Skeletal muscle cell (primary cell): ENCODE measurements at regions not wholly inside any gene's neighbourhood (a gene's known extent, or its start where the extent isn't known, plus 50 kb on each side); places are given as distances from the start of the nearest gene placed in this dataset.
"Not testable (repeated sequence)": the region's sequence is repeated elsewhere in the genome, so short reads cannot be mapped to it uniquely, and the experiment has no call there.

ENCODE experiments used
- DNase-seq: peaks from one replicate; pipeline ENCODE4 v3.0.0-alpha.2; 2010; ENCODE audit warnings: low read depth
- H3K4me3 ChIP-seq: 2 replicates; pipeline ENCODE4 v1.5.1; 2011; ENCODE audit warnings: low read depth, mild to moderate bottlenecking, control low read depth, low read length, moderate library complexity

DNA sequence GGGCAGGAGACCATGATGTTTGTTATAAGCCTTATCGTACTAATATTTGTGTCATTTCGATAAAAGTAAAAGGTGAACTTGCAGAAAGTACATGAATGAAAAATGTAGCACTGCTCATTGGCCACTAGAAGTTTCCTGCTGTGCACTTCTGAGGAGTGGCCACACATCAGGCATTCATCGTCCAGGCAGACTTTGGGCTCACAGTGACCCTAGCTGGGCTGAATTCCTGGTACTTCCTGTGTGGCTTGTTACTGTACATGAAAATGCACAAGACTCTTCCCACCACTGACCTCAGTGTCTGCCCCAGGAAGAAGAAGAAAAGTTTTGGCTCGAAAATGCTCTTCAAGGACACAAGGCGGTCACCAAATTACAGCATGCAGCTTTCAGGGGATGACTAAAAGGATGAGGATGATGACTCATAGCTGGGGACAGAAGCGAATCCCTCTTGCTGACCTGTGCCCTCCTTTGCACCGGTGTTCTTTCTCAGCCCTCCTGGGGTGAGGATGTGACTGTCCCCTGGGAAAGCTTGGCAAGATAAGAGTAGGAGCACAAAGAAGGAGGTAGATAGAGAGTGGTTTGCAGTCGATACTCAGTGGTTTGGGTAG, 252.4 kb upstream of the KAZN start:
- DNase-seq = no peak
- H3K4me3 ChIP-seq = no peak overlapping the region

DNA sequence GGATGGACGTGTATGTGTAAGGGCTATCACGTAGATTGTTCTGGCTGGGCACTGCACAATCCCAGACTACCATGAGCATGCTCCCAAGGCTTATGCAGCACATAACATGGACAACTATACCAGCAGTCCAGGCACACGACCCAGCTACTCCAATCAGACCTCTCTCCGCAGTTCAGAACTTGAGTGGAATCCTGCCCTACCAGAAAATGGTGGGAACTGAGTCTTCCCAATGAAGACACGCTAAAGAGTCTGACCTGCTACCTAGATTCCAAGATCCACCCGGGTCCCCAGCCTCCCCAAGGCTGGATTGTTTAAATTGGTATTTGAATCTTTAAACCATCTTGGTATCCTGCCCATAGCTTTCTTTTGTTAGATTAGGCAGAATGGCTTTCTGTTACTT, 251.3 kb upstream of the KAZN start:
- H3K4me3 ChIP-seq = no peak overlapping the region
- no peak for DNase-seq

- no peak for DNase-seq
Measured at GRCh38 chr1:14347776-14348175, 250.7 kb upstream of the KAZN start.

GRCh38 chr1:14350197-14350596, 248.3 kb upstream of the KAZN start:
- no peak overlapping the region for H3K4me3 ChIP-seq
- no peak for DNase-seq

More at GRCh38 chr1:14347776-14348175, 250.7 kb upstream of the KAZN start:
- no peak overlapping the region for H3K4me3 ChIP-seq

DNA sequence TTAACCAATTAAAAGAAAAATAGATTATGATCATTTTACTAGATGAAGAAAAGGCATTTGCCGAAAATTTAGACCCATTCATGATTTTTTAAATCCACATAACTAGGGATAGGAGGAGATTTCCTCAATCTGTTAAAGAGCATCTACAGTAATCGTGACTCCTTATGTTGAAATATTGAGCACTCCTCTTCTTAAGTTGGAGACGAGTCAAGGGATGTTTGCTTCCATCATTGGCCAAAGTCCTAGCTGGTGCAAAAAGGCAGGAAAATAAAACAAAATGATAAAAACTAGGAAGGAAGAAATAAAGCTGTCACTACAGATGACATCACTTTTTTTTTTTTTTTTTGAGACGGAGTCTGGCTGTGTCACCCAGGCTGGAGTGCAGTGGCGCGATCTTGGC, 245.6 kb upstream of the KAZN start:
- DNase-seq = no peak

DNA sequence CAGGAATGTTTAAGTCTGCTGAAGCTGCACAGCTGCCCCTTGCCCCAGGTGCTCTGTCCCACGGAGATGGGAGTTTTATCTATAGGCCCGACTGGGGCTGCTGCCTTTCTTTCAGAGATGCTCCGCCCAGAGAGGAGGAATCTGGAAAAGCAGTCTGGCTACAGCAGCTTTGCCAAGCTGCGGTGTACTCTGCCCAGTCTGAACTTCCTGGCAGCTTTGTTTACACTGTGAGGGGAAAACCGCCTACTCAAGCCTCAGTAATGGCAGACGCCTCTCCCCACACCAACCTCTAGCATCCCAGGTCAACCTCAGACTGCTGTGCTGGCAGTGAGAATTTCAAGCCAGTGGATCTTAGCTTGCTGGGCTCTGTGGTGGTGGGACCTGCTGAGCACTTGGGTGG, 237.5 kb upstream of the KAZN start:
- H3K4me3 ChIP-seq, DNase-seq: not testable (repeated sequence)

More for the DNA sequence above, 245.6 kb upstream of the KAZN start:
- H3K4me3 ChIP-seq = no peak overlapping the region

DNA sequence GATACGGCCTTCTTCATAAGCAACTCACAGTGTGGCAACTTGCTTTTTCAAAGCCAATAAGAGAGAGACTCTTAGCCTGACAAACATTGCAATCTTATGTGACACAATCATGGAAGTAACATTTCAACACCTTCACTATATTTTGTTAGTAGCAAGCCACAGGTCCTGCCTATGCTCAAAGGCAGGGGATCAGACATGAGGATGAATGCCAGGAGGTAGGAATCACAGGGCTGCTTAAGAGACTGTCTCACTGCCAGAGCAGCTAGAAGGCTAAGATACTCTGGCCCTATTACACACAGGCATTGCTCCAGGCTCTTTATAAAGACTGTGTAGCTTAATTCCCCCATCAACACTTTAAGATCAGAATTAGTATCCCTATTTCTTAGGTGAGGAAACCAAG, 236.2 kb upstream of the KAZN start:
- DNase-seq = no peak

DNA sequence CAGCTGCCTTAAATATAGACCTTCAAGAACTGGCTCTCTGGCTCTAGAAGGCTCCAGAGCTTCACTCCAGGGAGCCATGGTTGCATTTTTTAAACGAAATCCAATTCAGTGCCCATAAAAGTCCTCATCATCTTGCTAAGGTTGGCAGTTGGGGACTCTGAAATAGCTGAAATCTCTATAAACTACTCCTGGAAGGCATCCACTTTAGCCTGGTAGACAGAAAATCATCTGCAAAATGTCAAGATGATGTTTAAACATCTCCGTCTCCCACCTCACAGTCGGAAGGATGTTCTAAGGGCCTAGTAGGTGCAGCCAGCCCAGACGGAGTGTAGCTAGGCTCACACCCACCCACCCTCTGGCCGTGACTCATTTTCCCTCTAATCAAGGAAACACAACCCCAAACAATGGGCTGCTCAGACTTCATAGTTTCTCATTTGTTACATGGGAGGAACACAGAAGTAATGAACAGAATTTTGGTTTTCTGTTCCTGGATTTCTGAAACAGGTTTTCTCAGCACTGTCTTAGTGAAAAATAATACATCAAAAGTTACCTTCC, 235.4 kb upstream of the KAZN start:
- no peak for DNase-seq
- no peak overlapping the region for H3K4me3 ChIP-seq

More for the DNA sequence above, 236.2 kb upstream of the KAZN start:
- H3K4me3 ChIP-seq = no peak overlapping the region

DNA sequence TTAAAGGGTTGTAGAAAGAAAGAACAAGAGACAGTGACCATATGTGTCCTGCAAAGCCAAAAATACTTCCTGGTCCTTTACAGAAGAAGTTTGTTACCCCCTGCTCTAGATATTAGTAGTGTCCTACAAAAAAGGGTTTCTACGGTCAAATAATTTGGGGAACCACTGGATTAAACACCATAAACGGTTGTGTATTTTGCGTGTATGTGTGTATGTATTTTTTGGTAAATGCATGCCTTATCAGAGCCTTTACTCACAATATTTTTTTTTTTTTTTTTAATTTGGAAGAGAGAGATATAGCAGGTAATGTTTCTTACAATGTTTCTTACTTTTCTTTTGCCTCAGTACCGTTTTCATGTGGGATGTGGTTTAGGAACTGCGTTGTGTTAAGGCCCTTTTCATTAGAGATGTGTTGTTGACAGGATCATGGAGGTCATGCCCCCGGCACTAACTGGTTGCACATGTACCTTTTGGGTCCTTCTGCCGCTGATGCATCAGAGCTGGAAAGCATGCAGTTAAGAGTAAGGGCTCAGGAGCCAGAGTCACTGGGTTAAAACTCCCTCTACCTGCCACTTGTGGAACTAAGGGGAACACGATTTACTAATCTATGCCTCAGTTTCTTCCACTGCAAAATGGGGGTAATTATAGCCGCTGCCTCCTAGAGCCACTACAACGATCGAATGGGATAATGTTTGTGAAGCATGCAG, 234.6 kb upstream of the KAZN start:
- no peak for DNase-seq
- H3K4me3 ChIP-seq = no peak overlapping the region

GRCh38 chr1:14365301-14365988, 233.0 kb upstream of the KAZN start:
- DNase-seq = no peak
- no peak overlapping the region for H3K4me3 ChIP-seq

DNA sequence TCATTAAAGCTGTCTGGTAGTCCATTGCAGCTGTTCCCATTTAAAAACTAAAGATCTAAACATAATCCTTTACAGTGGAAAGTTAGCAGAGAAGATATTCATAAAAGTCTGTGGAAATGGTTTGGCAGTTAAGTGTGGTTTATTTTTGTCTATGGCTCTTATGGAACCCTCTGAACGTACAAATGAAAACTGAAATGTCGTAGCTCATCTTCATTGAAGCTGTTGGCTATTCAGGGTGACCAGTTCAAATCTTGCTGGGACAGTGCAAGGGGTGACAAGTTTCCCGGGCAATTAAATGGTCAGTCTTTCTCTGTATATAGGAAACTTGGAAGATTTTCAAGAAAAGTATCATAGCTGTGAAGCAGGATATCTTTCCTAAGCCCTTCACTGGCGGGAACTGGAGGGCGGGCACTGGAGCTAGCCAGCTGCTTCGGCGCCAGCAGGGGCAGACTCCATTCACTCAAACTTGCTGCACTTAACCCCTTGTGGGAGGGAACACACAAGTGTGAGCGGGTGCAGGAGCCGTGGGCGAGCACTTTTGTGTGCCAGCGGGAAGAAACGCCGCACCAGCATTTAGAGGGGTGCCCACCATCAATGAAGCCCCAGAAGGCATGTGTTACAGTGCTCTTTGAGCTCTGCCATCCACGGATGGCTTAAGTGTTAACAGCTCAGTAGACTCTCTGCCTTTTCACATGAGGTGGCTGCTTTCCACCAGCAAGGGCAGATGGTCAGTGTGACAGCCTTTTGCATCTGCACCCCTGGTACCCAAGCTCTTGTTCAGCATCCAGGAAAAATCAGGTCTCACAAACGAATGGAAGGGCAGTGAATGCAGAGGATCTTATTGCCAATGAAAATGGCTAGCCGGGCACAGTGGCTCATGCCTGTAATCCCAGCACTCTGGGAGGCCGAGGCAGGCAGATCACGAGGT, 232.1 kb upstream of the KAZN start:
- no peak for DNase-seq
- no peak overlapping the region for H3K4me3 ChIP-seq

- H3K4me3 ChIP-seq = no peak overlapping the region
- no peak for DNase-seq
Measured at GRCh38 chr1:14367451-14367850, 231.0 kb upstream of the KAZN start.

GRCh38 chr1:14369526-14370213, 228.8 kb upstream of the KAZN start:
- no peak overlapping the region for H3K4me3 ChIP-seq
- no peak for DNase-seq

- H3K4me3 ChIP-seq = no peak overlapping the region
- DNase-seq = no peak
Measured at GRCh38 chr1:14371771-14372497, 226.6 kb upstream of the KAZN start.

DNA sequence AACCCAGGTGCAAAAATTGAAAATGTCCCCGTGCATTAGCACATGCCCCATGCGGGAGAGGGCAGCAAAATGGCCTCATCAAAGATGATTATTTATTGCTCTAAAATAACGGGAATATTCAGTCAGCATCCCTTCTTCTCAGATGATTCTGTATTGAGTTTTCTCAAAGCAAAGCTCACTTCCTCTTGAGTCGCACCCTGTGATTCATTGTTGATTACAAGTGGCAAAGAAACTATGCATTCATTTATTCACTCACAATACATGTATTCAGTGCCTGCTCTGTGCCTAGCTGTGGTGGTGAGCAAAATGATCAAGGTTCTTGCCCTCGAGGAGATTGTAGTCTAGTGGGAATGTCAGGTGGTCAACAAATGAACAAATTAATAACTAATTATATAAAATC, 226.0 kb upstream of the KAZN start:
- no peak overlapping the region for H3K4me3 ChIP-seq
- DNase-seq = no peak

DNA sequence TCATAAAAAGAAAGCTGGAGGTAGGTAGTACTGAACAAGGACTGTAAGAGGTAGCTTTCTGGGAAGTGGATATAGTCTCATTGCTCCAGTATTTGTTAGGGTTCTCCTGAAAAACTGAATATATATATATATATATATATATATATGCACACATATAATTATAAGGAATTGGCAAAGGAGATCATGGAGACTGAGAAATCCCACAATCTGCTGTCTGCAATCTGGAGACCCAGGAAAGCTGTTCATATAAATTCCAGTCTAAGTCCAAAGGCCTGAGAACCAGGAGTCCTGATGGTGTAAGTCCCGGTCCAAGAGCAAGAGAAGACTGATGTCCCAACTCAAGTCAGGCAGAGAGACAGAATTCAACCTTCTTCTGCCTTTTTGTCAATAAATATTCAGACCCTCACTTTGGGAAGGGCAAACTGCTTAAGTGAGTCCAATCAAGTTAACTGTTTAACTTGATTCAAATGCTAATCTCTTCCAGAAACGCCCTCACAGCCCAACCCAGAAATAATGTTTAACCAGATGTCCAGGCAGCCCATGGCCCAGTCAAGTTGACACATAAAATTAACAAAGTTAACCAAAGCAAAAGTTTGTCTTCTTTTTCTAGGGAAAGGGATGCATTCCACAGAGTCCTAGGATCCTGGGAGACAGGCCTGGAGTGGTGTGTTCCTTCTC, 225.3 kb upstream of the KAZN start:
- DNase-seq = no peak
- no peak overlapping the region for H3K4me3 ChIP-seq

- no peak overlapping the region for H3K4me3 ChIP-seq
- DNase-seq = no peak
Measured at GRCh38 chr1:14375226-14375625, 223.3 kb upstream of the KAZN start.

DNA sequence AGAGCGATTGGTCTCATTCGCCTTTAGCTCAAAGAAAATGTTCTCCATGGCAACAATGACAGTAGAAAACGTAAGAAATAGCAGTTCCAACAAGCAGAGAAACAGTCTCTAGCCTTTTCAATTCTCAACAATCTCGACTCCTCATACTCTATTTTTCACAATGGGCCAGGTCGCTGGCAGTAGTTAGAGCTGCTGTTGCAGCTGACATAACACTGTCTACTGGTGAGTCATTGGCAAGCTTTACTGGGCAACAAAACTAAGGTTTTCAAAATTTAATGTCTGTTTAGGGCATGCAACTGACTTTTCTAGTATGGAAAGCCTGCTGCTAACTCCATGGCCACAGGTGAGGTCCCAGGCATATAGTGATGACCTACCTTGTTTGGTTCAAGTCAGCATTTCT, 221.1 kb upstream of the KAZN start:
- DNase-seq = no peak
- no peak overlapping the region for H3K4me3 ChIP-seq
